ENCODE measurements at regions not wholly inside any gene's neighbourhood (a gene's known extent, or its start where the extent isn't known, plus 50 kb on each side); places are given as distances from the start of the nearest gene placed in this dataset.
"Not testable (repeated sequence)": the region's sequence is repeated elsewhere in the genome, so short reads cannot be mapped to it uniquely, and the experiment has no call there.

DNA sequence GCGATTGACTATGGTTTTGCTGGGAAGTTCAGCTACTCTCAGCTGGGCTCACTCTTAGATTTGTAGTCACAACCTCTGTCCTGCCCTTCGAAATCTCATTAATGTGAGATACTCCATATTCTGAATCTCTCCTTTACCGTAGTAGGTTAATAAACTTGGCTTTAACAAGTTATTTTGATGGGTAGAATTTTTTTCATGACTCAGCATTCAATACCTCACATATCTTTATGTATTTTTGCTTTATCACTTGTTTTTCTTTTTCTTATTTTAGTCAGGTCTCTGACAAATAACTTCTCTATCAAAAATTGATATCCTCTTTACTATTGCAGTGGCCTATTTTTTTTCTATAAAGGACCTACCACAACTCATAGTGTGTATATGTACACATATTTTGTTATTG lies 855.2 kb upstream of the ADGRB3 start:
- TF ChIP-seq, protein P1, sequence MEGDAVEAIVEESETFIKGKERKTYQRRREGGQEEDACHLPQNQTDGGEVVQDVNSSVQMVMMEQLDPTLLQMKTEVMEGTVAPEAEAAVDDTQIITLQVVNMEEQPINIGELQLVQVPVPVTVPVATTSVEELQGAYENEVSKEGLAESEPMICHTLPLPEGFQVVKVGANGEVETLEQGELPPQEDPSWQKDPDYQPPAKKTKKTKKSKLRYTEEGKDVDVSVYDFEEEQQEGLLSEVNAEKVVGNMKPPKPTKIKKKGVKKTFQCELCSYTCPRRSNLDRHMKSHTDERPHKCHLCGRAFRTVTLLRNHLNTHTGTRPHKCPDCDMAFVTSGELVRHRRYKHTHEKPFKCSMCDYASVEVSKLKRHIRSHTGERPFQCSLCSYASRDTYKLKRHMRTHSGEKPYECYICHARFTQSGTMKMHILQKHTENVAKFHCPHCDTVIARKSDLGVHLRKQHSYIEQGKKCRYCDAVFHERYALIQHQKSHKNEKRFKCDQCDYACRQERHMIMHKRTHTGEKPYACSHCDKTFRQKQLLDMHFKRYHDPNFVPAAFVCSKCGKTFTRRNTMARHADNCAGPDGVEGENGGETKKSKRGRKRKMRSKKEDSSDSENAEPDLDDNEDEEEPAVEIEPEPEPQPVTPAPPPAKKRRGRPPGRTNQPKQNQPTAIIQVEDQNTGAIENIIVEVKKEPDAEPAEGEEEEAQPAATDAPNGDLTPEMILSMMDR (IDR thresholded peaks at IDR 0.05), result no peak
- no peak for TF ChIP-seq POLR2A (IDR thresholded peaks at IDR 0.05)
- Histone ChIP-seq H3K4me1 (replicated peaks in 1 of 2) (no peaks in the 10 kb centered on the region), H3K4me3 (no peak overlapping the region), H3K27me3 (no peaks in the 10 kb centered on the region), H3K9me3 (replicated peaks in 1 of 3) (no peaks in the 10 kb centered on the region), H3K36me3 (replicated peaks in 1 of 2) (no peaks in the 10 kb centered on the region), H3K27ac (no peak overlapping the region)
- intact Hi-C loops (cut with DNase I), result no loop called here
- DNase-seq, result no peak
- 55 to 86% (median 74%) methylated on average over 3 of the region's 3 CpGs for WGBS, 4 donors

DNA sequence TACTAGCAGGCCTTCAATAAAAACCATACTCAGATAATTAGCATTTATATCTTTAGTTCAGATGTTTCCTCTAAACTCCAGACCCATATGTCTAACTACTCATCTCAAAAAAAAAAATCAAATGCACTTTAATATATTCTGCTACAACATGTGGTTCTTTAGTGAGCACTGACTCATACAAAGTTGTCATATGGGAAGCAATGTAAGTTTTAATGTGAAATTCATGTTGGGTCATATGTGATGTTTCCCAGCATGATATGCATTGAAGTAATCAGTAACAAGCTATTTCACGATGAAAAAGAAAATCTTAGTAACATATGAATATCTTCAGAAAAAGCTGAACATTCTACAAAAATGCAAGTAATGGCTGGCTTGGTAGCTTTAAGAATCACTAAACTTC lies 859.7 kb upstream of the ADGRB3 start:
- H3K9me3 ChIP-seq (replicated peaks in 1 of 3), result no peaks in the 10 kb centered on the region
- no peaks in the 10 kb centered on the region for H3K27me3 ChIP-seq
- H3K27ac ChIP-seq, result no peak overlapping the region
- H3K4me3 ChIP-seq, result no peak overlapping the region
- TF ChIP-seq POLR2A (IDR thresholded peaks at IDR 0.05), result no peak
- TF ChIP-seq, protein P1 (IDR thresholded peaks at IDR 0.05), result no peak
- no peaks in the 10 kb centered on the region for H3K4me1 ChIP-seq (replicated peaks in 1 of 2)
- WGBS, 4 donors, result 62 to 85% (median 80%) methylated on average over 1 of the region's 1 CpG
- H3K36me3 ChIP-seq (replicated peaks in 1 of 2), result no peaks in the 10 kb centered on the region
- intact Hi-C loops (cut with DNase I), result no loop called here
- DNase-seq, result no peak

DNA sequence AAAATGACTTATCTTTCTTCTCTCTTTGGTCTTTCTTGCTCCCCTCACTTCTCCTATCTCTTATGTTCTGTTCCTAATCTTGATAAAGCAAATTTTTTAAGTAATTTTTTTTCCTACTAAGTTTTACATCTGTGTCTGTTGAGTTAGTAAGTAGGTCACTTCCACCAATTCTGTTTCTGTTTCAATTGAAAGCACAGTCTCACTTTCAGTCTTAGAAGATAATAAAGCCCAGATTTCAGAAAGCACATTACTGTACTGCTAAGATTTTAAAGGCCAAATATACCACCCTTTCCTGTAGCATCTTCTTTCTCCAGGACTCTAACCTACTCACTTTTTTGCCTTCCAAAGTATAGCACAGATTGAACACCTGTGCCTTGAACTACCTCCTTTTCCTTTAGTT lies 866.1 kb upstream of the ADGRB3 start:
- Histone ChIP-seq H3K9me3 (replicated peaks in 1 of 3) (no peaks in the 10 kb centered on the region), H3K4me1 (replicated peaks in 1 of 2) (no peaks in the 10 kb centered on the region), H3K4me3 (no peak overlapping the region), H3K36me3 (replicated peaks in 1 of 2) (no peaks in the 10 kb centered on the region), H3K27me3 (no peaks in the 10 kb centered on the region), H3K27ac (no peak overlapping the region)
- TF ChIP-seq, protein P1 (IDR thresholded peaks at IDR 0.05), result no peak
- no peak for TF ChIP-seq POLR2A (IDR thresholded peaks at IDR 0.05)
- no peak for DNase-seq
- intact Hi-C loops (cut with DNase I), result no loop called here

DNA sequence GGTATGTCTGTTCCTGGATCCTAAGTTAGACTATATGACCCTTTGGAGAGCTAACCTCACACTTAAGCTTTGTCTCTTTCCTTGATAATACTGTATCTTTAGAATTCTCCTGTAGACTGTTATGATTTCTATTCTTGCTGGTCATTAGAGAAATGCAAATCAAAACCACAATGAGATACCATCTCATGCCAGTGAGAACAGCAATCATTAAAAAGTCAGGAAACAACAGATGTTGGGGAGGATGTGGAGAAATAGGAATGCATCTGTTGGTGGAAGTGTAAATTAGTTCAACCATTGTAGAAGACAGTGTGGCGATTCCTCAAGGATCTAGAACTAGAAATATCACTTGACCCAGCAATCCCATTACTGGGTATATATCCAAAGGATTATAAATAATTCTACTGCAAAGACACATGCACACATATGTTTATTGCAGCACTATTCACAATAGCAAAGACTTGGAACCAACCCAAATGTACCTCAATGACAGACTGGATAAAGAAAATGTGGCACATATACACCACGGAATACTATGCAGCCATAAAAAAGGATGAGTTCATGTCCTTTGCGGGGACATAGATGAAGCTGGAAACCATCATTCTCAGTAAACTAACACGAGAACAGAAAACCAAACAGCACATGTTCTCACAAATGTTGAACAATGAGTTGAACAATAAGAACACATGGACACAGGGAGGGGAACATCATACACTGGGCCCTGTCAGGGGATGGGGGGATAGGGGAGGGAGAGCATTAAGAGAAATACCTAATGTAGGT lies 867.8 kb upstream of the ADGRB3 start:
- H3K27me3 ChIP-seq; intact Hi-C loops (cut with DNase I); H3K9me3 ChIP-seq (replicated peaks in 1 of 3); H3K4me3 ChIP-seq; DNase-seq; H3K27ac ChIP-seq; H3K4me1 ChIP-seq (replicated peaks in 1 of 2); H3K36me3 ChIP-seq (replicated peaks in 1 of 2): not testable (repeated sequence)
- 84 to 93% (median 87%) methylated on average over 4 of the region's 4 CpGs for WGBS, 4 donors

DNA sequence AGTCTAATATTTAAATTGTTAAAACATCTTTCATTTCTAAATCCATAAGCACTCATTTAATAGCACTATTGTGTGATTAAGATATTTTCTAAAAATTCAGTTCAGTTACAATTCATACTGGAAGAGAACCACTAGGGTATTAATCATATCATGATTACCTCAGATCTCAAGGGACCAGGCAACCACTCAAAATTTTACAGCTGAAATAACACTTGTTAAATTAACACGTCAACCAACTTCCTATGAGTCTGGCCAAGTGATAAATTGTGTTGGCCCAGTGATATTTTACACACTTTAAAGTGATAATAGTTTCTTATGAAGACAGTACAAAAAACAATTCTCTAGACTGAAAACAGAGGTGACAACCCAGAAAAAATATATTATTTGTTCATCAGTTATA lies 869.0 kb upstream of the ADGRB3 start:
- Histone ChIP-seq H3K4me3 (no peak overlapping the region), H3K27me3 (no peaks in the 10 kb centered on the region), H3K9me3 (replicated peaks in 1 of 3) (no peaks in the 10 kb centered on the region), H3K36me3 (replicated peaks in 1 of 2) (no peaks in the 10 kb centered on the region), H3K27ac (no peak overlapping the region), H3K4me1 (replicated peaks in 1 of 2) (no peaks in the 10 kb centered on the region)
- intact Hi-C loops (cut with DNase I), result no loop called here
- no peak for TF ChIP-seq POLR2A (IDR thresholded peaks at IDR 0.05)
- TF ChIP-seq, protein P1 (IDR thresholded peaks at IDR 0.05), result no peak
- DNase-seq, result no peak
- 21 to 44% (median 38%) methylated on average over 1 of the region's 1 CpG for WGBS, 4 donors
